Transverse colon (tissue), 3 donors: ENCODE measurements at regions not wholly inside any gene's neighbourhood (a gene's known extent, or its start where the extent isn't known, plus 50 kb on each side); places are given as distances from the start of the nearest gene placed in this dataset.

Source experiments
- EP300 ChIP-seq: sonication (generic); formaldehyde crosslinking; IDR thresholded peaks from one replicate; pipeline ENCODE4 v1.6.1; 2017; ENCODE audit warnings: antibody characterized with exemption, low read depth
- POLR2A ChIP-seq: fragments of 450-650 bp; IDR thresholded peaks from one replicate; pipeline ENCODE4 v1.6.1; 2016; ENCODE audit warnings: antibody characterized with exemption, mild to moderate bottlenecking, moderate library complexity
- TF ChIP-seq, protein P1 (sequence below), 5 experiments: fragments of 200-600 bp in 3 of 5; fragments of 450-650 bp in 2 of 5; sonication (generic) in 3 of 5; IDR thresholded peaks; 1 replicate in 2 of 5; 2 replicates in 3 of 5; pipeline ENCODE4 v1.5.1; 2016 to 2017; ENCODE audit warnings: antibody characterized with exemption in 5 of 5, inconsistent platforms in 3 of 5, mild to moderate bottlenecking in 2 of 5, moderate library complexity in 1 of 5

DNA sequence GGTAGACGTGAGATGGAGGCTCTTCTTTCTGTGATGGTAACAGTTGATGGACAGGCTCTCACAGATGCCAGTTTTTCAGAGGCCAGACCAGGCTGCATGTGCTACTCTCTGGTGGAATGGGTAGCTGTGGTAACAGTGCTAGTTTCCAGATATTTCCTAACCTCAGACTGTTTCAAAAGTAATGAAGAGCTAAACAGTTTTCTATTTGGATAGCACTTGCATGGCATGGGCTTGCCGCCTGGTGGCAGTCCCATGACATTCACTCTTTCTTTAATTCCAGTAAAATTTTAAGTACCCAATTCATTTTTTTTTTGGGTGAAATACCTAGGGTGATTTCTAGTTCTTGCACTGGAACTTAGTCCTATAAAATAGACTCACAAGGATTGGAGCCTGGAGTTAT is 220.2 kb upstream of the MAD2L1 start:
- TF ChIP-seq EP300 (no peak), POLR2A (no peak)
- TF ChIP-seq, protein P1, sequence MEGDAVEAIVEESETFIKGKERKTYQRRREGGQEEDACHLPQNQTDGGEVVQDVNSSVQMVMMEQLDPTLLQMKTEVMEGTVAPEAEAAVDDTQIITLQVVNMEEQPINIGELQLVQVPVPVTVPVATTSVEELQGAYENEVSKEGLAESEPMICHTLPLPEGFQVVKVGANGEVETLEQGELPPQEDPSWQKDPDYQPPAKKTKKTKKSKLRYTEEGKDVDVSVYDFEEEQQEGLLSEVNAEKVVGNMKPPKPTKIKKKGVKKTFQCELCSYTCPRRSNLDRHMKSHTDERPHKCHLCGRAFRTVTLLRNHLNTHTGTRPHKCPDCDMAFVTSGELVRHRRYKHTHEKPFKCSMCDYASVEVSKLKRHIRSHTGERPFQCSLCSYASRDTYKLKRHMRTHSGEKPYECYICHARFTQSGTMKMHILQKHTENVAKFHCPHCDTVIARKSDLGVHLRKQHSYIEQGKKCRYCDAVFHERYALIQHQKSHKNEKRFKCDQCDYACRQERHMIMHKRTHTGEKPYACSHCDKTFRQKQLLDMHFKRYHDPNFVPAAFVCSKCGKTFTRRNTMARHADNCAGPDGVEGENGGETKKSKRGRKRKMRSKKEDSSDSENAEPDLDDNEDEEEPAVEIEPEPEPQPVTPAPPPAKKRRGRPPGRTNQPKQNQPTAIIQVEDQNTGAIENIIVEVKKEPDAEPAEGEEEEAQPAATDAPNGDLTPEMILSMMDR (IDR thresholded peaks at IDR 0.05), result no peak
